ENCODE measurements at regions not wholly inside any gene's neighbourhood (a gene's known extent, or its start where the extent isn't known, plus 50 kb on each side); places are given as distances from the start of the nearest gene placed in this dataset.
"Not testable (repeated sequence)": the region's sequence is repeated elsewhere in the genome, so short reads cannot be mapped to it uniquely, and the experiment has no call there.

DNA sequence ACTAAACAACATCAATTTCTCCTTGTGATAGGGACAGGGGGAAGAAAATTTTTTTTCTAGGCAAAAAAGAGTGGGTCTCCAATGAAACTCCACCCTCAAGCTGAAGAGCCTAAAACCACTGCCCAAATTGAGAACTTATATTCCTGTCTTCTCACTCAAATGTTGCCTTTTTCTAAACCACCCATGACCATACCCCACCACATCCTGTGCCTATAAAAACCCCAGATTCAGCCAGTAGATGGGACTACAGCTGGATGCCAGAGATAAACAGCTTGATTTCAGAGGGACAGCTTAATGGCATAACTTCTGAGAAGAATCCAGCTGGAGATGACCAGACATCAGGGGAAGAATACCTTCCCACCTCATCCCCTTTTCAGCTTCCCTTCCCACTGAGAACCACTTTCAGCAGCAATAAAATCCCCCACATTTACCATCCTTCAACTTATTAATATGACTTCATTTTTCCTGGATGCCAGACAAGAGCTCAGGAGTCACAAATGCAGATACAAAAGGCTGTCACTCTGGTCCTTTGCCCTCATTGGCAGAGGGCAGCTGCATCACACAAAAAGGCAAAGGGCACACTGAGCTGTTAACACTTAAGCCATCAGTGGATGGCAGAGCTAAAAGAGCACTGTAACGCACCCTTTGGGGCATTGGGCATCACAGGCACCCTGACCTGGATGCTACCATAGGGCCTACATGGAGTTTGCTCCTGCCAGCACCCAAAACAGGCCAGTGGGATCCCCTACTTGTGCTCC is 972.5 kb upstream of the CTNND2 start:
- no peak for DNase-seq (ENCODE audit: low spot score)

DNA sequence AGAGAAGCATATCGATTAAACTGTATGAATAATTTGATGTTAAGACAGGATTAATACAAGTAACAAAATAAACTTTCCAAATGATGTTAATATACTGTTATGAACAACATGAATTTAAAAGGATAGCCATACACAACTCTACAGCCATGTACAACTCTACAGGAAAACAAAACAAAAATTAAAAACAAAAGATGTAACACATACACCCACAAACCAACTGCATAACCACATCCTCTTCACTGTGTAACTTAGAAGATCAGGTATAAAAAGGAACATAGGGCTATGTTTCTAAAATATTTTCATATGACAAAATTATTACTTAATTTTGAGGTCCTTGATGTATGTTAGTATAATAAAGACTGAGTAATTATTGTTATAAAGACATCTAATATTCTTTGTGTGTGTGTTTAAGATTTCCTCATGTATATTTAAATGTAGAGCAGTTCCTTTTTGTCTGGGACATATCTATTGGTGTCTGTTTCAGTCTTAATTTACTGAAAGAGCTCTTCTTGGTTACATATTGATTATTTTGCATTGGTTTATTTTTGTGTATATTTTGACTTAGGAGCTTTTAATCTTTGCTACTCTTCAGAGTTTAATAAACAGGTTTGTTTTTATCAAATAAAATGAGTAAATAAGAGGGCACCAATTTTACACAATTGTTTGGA is 966.8 kb upstream of the CTNND2 start:
- DNase-seq (ENCODE audit: low spot score), result no peak

DNA sequence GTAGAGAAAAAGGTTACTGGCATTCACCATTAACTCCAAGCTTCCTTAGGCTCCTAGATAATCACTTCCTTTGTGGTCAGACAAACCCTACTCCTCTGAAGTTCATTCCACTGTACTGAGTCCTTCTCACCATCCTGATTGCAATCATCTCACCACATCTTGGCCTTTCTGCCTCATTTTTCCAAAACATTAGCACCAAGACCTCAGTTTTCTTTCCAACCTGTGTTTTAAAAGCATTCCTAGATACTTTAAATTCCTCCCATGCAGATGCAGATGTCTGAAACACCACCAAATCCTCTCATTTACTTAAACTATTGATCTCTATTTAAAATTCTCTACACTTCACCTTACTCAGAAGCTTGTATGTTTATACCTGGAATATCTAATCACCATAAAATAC is 961.3 kb upstream of the CTNND2 start:
- DNase-seq (ENCODE audit: low spot score), result no peak

DNA sequence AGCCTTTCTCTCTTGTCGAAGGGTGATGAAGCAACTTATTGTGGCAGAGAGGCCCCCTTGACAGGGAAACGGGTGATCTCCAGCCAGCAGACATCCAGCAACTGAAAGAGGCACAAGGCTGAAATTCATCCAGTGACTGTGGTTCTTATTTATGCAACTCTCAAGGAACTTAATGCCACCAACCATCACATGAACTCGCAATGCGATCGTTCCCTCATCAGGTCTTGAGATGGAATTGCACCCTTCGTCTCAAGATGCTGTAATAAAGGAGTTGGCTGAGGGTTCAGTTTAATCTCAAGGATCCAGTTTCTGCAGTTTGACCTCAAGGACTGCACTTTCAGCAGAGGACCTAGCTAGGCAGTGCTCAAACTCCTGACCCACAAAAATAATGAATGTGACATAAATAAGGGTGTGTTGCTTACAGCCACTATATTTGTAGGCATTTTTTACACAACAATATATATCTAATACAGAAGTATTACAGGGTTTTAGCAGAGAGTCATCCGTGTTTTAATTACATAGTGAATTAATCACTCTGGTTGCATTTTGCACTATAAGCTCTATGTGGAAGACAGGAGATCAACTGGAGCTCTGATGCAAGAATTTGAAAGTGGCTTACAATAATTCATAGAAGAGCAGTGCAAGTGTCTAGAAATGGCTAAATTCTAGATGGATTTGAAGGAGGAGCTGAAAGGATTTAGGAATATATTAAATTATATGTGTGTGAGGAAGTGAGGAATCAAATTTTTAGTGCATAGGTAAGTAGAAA is 957.8 kb upstream of the CTNND2 start:
- no peak for DNase-seq (ENCODE audit: low spot score)

DNA sequence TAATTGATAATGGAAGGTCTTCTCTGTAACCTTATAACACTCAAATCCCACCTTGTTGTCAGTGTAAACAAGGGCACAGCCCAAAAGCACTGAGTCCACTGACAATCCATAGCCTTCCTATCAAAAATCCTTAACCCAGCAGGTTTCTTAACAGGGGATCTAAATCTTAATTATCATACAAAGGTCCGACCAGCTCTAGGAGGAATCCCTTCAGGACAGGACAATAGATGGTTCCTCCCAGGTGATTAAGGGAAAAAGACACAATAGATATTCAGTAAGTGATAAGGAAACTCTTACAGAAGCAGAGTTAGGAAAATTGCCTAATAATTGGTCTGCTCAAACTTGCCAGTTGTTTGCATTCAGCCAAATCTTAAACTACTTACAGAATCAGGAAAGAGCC is 951.9 kb upstream of the CTNND2 start:
- DNase-seq (ENCODE audit: low spot score), result not testable (repeated sequence)

DNA sequence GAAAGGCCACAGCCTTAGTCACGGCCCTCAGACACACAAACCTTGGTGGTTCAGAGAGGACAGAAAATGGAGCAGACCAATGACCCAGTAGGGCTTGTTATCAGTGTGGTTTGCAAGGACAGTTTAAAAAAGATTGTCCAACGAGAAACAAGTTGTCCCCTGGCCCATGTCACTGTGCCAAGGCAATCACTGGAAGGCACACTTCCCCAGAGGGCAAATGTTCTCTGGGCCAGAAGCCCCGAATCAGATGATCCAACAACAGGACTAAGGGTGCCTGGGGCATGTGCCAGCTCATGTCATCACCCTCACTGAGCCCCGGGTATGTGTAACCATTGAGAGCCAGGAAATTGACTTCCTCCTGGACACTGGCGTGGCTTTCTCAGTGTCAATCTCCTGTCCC is 950.1 kb upstream of the CTNND2 start:
- DNase-seq (ENCODE audit: low spot score), result no peak

DNA sequence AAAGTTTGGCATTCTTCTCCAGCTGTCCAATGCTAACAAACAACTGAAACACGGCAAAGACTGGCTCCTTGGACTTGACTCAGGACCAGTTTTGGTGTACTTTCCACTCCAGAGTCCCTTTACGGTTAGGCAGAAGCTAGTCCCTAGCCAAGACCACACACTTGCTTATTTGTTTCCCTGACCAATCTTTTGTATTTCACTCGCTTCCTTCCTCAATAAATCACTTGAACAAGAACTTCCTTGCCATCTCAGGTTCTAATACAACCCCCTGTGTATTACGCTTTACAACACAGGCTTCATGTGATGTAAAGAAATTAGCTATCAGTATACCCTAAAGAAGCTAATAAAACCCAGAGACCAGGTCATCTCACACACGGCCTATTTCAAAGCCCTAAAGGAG is 947.5 kb upstream of the CTNND2 start:
- DNase-seq (ENCODE audit: low spot score), result no peak

DNA sequence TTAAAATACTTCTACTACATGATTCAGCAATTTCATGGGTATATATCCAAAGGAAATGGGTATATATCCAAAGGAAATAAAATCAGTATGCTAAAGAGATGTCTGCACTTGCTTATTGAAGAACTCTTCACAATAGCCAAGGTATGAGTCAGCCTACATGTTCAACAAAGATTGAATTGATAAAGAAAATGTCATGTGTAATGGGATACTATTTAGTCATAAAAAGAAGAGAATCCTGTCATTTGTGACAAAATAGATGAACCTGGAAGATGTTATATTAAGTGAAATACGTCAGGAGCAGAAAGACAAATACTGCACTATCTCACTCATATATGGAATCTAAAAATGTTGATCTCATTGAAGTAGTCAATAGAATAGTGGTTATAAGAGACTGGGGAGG is 944.5 kb upstream of the CTNND2 start:
- no peak for DNase-seq (ENCODE audit: low spot score)

DNA sequence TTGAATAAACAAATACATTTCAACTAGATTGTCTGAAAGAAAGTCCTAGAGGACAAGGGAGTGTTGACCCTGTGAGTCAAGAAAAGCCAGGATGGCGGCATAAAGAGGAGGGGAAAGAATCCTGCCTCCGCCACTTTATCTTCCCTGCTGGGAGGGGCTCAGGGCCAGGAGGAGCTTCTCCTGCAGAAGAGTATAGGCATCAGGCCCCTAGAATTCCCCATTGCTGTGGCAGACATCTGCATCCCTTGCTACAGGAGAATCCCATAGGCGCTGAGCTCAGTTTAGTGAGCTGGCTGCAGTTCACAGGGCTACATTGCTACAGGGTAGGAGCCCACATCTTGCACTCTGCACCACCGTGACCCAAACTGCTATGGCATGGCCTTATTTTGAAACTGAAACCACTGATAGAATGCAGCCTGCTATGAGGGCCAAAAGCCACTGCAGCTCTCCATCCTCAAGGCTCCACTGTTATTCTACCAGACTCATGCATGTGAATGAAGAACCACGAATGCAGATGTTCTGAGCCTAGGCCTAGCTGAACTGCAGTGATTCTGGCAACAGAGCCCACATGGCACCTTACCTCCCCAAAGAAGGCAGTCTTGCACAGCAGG is 941.4 kb upstream of the CTNND2 start:
- no peak for DNase-seq (ENCODE audit: low spot score)

DNA sequence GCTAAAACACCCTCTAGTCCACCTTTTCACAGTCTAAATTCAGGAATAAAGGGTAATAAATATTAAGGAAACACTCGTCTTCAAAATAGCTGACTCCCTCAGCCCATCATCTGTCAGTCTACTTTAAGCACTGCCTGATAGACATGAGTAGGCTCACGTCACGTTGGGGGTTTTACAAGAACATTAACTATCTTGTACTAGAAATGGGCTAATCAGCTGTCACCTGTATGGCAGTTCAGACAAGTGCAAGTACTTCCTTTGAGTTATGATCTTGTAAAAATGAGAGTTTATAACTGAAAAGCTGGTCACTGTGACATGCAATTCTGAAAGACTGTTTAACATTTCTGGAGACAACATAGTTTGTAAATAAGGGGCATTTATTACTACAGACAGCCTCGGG is 936.7 kb upstream of the CTNND2 start:
- DNase-seq (ENCODE audit: low spot score), result no peak

DNA sequence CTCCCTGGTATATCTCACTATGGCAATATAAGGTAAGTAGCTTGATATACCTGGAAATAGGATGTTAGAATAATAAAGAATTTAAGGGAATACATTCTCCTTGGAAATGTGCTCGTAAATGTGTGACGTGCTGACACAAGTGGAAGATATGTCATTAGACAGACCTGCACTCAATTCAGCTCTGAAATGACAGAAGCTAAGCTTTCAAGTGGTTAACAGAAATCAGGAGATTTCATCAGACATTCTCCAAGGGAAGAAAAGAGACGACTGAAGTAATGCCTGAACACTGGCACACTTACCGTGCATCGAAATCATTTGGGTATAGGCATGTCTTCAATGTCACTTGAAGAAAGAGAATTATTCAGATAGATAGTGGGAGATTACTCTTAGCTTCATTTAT is 933.3 kb upstream of the CTNND2 start:
- DNase-seq (ENCODE audit: low spot score), result no peak

DNA sequence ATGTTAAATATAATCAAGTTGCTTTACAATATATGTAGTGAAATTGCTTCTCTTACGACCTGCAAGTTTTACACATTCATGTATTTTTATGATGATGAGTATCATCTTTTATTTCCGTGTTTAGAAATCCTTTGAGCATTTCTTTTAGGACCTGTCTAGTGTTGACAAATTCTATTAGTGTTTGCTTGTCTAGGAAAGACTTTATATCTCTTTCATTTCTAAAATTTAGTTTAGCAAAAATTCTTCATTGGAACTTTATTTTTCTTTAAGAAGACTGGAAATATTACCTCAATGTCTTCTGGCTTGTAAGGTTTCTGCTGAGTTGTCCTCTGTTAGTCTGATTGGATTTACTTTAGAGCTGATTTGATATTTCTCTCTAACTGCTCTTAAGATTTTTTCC is 920.9 kb upstream of the CTNND2 start:
- no peak for DNase-seq (ENCODE audit: low spot score)

DNA sequence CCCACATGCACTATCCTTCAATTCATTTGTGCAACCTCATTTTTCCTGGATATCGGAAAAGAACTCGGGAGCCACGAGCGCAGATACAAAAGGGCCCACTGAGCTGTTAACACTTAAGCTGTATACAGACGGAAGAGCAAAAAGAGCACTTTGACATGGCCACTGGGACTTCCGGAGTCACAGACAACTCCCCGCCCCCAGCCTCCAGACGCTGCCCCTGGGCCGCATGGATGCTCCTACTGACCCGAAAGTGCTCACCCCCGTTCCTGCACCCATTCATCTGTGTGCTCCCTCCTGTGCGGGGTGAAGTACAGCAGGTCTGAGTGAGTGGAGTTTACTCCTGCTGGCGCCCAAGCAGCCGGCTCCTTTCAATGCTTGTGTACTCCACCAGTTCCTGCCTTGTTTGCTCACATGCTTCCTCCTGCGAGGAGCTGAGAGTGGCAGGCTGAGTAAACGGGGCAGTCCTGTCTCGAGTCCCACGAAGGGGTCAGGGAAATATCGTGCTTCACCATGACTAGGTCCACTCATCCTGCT is 901.0 kb upstream of the CTNND2 start:
- no peak for DNase-seq (ENCODE audit: low spot score)

DNA sequence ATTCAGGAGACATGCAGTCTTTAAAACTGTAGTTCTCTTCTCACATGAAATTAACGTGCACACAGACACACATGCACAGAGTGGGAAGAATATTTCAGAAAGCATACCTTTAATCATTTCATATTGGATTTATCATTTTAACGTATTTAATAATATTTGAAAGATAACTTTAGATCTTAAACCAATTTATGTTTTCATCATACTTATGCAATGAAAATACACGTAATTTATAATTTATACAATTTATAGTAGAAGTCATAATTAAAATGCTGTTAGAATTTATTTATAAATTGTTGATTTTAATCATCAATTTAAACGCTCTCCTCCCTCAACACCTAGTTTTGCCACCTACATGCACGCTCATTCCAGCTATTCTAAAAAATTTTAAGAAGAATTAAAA is 894.9 kb upstream of the CTNND2 start:
- DNase-seq (ENCODE audit: low spot score), result no peak

DNA sequence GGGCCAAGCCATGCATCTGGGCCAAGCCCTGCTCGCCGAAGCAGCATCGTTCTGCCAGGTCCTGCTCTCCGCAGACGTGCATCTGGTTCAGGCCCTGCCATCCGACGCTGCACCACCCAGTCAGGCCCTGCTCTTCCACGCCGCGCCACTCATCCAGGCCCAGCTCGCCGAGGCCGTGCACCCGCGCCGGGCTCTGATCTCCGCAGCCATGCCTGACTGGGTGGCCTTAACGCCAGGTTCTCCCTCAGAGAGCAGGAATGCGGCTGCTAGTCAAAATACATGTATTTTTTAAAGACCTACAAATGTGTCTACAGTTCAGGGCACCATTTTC is 891.1 kb upstream of the CTNND2 start:
- no peak for DNase-seq (ENCODE audit: low spot score)

DNA sequence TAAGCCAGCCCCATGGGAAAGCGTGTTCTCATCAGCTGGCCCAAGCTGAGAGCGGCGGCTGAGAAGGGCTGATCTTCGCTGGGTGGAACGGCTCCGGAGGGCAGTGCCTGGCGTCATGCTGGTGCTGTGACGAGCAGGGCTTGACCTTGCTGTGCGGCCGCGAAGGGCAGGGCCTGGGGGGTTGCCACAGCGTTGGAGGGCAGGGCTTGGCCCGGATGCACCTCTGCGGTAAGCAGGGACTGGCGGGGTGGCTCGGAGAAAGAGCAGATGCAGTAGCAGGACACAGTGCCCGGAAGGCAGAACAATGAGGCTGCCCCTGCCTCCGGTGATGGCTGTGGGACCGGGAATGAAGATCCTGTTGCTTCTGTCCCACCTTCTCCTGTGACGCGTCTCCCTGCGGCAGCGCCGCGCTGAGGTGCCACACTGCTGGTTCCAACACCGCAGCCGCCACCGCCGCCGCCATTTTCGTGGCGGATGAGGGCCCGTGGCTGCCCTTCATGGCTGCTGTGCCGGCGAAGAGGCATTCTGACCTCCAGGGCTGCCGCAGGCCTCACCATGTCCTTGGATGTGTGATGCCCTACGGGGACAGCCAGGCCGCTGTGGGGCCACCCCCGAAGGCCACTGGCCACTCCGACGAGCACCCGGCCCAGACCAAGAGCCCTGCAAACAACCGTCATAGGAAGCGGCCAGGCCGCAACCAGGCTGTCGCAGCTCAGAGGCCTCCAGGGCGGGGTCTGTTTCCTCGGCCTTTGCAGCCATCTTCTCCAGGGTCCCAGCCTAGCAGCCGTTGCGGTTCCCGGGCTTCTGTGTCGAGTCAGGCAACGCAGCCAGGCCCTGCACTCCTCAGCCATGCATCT is 890.5 kb upstream of the CTNND2 start:
- no peak for DNase-seq (ENCODE audit: low spot score)

DNA sequence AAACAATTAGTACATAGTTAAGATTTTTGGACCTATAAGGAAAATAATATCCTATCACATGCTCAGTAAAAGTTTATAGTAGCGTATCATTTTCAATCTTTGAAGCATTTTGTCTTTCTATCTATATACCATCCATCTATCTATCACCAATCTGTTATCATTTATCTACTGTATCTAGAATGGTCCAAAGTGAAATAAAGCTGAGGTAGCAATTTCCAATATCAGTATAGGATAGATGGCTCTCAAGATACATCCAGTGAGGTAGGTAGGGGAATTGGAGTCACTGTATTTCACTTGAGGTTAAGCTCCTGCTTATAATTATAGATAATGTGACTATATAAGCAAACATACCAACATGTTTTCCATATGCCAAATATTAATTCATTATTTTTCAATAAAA is 889.1 kb upstream of the CTNND2 start:
- no peak for DNase-seq (ENCODE audit: low spot score)

DNA sequence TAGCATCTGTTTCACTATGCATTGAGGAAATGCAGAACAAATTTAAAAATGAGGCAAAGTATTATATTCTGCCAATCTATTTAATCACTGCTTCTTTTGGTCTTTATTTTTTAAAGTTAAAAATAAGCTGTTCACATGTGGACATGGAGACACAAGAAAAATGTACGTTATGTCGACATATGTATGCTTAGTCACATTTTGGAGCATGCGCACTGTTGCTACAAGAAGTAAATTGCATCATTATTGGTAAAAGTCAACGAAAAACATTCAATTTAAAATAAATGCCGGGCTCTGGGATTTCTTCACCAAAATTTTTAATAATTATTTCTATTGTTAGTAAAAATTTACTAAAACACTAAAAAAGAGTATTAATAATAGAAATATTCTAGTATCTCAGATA is 876.3 kb upstream of the CTNND2 start:
- no peak for DNase-seq (ENCODE audit: low spot score)

DNA sequence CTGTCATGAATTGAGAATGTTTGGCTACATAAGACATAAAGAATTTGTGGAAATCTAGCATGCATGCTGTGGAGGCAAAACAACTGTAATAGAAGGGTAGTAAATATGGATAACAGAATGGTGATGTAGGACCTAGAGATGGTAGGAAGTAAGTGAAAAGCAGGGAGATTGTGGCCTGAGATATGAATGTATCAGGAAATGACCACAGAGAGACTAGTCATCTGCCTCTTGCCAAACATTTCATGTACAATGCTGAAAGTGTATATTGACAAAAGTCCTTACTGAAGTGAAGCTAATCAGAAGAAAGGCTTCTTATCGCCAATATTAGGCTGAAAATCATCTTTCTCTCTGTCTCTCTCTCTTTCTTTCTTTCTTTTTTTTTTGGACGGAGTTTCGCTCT is 873.1 kb upstream of the CTNND2 start:
- DNase-seq (ENCODE audit: low spot score), result no peak

DNA sequence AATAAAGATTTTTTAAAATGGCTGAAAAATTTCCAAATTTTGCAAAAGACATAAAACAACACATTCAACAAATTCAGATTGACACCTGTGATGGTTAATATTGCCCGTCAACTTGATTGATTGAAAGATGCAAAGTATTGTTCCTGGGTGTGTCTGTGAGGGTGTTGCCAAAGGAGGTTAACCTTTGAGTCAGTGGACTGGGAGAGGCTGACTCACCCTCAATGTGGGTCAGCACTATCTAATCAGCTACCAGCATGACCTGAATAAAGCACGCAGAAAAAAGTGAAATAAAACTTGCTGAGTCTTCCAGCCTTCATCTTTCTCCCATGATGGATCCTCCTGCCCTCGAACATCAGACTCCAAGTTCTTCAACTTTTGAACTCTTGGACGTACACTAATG is 868.0 kb upstream of the CTNND2 start:
- DNase-seq (ENCODE audit: low spot score), result no peak

DNA sequence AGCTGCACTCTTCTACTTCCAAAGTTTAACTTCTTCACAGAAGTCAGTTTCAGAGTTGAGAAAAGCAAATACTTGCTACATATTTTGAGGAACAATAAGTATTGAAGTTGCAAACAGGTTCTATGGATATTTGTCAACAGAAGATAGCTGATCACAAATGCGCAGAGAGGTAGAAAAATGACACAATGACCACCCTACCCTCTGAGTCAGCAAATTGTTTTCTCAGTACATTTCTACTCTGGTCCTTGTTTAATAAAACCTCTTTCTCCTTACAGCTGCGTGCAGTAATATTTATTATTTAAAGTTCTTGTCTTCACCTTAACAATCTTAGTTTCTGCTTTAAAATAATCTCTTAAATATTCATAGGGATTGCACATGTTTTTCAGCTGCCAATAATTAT is 855.1 kb upstream of the CTNND2 start:
- no peak for DNase-seq (ENCODE audit: low spot score)

DNA sequence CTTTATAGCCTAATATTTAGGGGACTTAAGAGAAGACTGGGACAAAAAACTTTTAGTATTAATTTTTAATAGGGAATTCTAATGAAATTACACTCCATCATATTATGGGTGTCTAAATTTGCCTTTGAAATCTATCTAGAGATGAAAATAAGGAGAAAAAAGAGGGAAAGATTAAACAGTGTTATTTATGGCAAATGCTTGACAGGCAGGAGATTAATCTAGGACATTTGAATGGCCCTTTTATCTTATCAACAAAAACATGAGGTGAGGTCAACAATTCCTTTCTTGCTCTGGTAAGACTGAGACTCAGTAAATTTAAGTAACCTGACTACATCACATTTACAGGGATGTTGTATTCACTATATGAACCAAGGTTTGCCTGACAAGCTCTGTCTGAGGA is 852.8 kb upstream of the CTNND2 start:
- DNase-seq (ENCODE audit: low spot score), result no peak
